Activated CD8-positive, alpha-beta memory T cell treated with anti-CD3 and anti-CD28 coated beads, Interleukin-2, amount 50 U/mL, for 48 hours (primary cell): ENCODE measurements at regions not wholly inside any gene's neighbourhood (a gene's known extent, or its start where the extent isn't known, plus 50 kb on each side); places are given as distances from the start of the nearest gene placed in this dataset.
"Not testable (repeated sequence)": the region's sequence is repeated elsewhere in the genome, so short reads cannot be mapped to it uniquely, and the experiment has no call there.

Experiments used
- DNase-seq: peaks from one replicate; pipeline ENCODE4 v3.0.0-alpha.2; 2020

- no peak for DNase-seq
Observed at GRCh38 chr12:75831402-75831801, 200.2 kb downstream of the PHLDA1 start.

- DNase-seq: no peak
Observed at GRCh38 chr12:75827061-75827460, 204.5 kb downstream of the PHLDA1 start.

- DNase-seq: no peak
Observed at GRCh38 chr12:75825686-75826085, 205.9 kb downstream of the PHLDA1 start.

GRCh38 chr12:75823475-75823874, 208.1 kb downstream of the PHLDA1 start:
- no peak for DNase-seq

GRCh38 chr12:75822416-75822815, 209.2 kb downstream of the PHLDA1 start:
- no peak for DNase-seq

GRCh38 chr12:75820848-75821578, 210.6 kb downstream of the PHLDA1 start:
- DNase-seq: no peak

GRCh38 chr12:75820071-75820470, 211.5 kb downstream of the PHLDA1 start:
- DNase-seq: no peak

- no peak for DNase-seq
Observed at GRCh38 chr12:75819512-75819911, 212.1 kb downstream of the PHLDA1 start.

GRCh38 chr12:75818863-75819262, 212.7 kb downstream of the PHLDA1 start:
- no peak for DNase-seq

GRCh38 chr12:75816897-75817296, 214.7 kb downstream of the PHLDA1 start:
- no peak for DNase-seq

GRCh38 chr12:75815756-75816155, 215.8 kb downstream of the PHLDA1 start:
- no peak for DNase-seq

GRCh38 chr12:75814851-75815754, 216.5 kb downstream of the PHLDA1 start:
- DNase-seq: no peak

GRCh38 chr12:75813072-75813471, 218.5 kb downstream of the PHLDA1 start:
- DNase-seq: no peak

- no peak for DNase-seq
Observed at GRCh38 chr12:75812271-75813018, 219.1 kb downstream of the PHLDA1 start.

GRCh38 chr12:75809746-75810145, 221.8 kb downstream of the PHLDA1 start:
- DNase-seq: no peak

- no peak for DNase-seq
Observed at GRCh38 chr12:75807494-75807893, 224.1 kb downstream of the PHLDA1 start.

- DNase-seq: no peak
Observed at GRCh38 chr12:75805905-75806304, 225.7 kb downstream of the PHLDA1 start.

- no peak for DNase-seq
Observed at GRCh38 chr12:75805320-75805719, 226.3 kb downstream of the PHLDA1 start.

GRCh38 chr12:75798136-75798926, 233.2 kb downstream of the PHLDA1 start:
- DNase-seq: no peak

- DNase-seq: no peak
Observed at GRCh38 chr12:75795125-75795524, 236.5 kb downstream of the PHLDA1 start.

GRCh38 chr12:75792687-75793086, 238.9 kb downstream of the PHLDA1 start:
- no peak for DNase-seq

- DNase-seq: no peak
Observed at GRCh38 chr12:75790219-75790618, 241.4 kb downstream of the PHLDA1 start.

GRCh38 chr12:75787146-75787545, 244.4 kb downstream of the PHLDA1 start:
- not testable (repeated sequence) for DNase-seq
